ENCODE measurements at regions not wholly inside any gene's neighbourhood (a gene's known extent, or its start where the extent isn't known, plus 50 kb on each side); places are given as distances from the start of the nearest gene placed in this dataset.

DNA sequence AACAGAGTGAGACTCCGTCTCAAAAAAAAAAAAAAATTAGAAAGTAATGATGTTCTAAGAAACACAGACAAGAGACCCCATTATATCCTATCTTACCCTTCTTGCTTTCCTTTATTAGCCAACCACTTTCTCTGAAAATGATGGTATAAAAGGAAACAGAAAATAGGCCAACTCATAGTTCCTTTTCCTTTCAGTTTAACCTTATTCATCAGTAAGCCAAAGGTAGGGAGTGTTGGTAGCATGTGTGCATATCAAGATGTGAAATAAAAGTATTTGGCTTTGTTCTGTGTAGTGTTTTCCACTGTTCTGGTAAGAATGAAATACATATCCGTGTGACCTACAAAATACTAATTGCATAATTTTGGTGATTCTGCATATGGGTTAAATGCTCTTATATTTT lies 266.6 kb downstream of the ZNF674 start:
- TF ChIP-seq, protein P1, sequence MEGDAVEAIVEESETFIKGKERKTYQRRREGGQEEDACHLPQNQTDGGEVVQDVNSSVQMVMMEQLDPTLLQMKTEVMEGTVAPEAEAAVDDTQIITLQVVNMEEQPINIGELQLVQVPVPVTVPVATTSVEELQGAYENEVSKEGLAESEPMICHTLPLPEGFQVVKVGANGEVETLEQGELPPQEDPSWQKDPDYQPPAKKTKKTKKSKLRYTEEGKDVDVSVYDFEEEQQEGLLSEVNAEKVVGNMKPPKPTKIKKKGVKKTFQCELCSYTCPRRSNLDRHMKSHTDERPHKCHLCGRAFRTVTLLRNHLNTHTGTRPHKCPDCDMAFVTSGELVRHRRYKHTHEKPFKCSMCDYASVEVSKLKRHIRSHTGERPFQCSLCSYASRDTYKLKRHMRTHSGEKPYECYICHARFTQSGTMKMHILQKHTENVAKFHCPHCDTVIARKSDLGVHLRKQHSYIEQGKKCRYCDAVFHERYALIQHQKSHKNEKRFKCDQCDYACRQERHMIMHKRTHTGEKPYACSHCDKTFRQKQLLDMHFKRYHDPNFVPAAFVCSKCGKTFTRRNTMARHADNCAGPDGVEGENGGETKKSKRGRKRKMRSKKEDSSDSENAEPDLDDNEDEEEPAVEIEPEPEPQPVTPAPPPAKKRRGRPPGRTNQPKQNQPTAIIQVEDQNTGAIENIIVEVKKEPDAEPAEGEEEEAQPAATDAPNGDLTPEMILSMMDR (tag by site-specific recombination; IDR thresholded peaks at IDR 0.05), result no peak
- no peak for TF ChIP-seq ZNF776 (tag by site-specific recombination; IDR thresholded peaks at IDR 0.05; ENCODE audit: borderline replicate concordance)
- TF ChIP-seq ZBTB21 (tag by site-specific recombination; IDR thresholded peaks at IDR 0.05), result no peak
- TF ChIP-seq ZNF488 (tag by site-specific recombination; IDR thresholded peaks at IDR 0.05), result no peak
- TF ChIP-seq ZNF155 (tag by site-specific recombination; IDR thresholded peaks at IDR 0.05), result no peak
- TF ChIP-seq YY1 (tag by site-specific recombination; IDR thresholded peaks at IDR 0.05), result no peak
- no peak for TF ChIP-seq PBX3 (CRISPR knock-in tag; IDR thresholded peaks at IDR 0.05)
- TF ChIP-seq ZNF830 (tag by site-specific recombination; IDR thresholded peaks at IDR 0.05; ENCODE audit: low read depth), result no peak
- no peak for TF ChIP-seq REST (tag by site-specific recombination; IDR thresholded peaks at IDR 0.05)

All from HEK293 (cell line).